ENCODE measurements at regions not wholly inside any gene's neighbourhood (a gene's known extent, or its start where the extent isn't known, plus 50 kb on each side); places are given as distances from the start of the nearest gene placed in this dataset.

- FAIRE-seq: no peak
These were observed 581.5 kb downstream of the FGF9 start for GRCh38 chr13:22252281-22252830.

GRCh38 chr13:22253107-22253506, 582.2 kb downstream of the FGF9 start:
- FAIRE-seq: no peak

GRCh38 chr13:22256111-22256639, 585.3 kb downstream of the FGF9 start:
- FAIRE-seq: no peak

GRCh38 chr13:22262001-22262885, 591.4 kb downstream of the FGF9 start:
- FAIRE-seq: no peak

GRCh38 chr13:22263185-22263584, 592.3 kb downstream of the FGF9 start:
- no peak for FAIRE-seq

GRCh38 chr13:22265563-22265962, 594.7 kb downstream of the FGF9 start:
- FAIRE-seq: no peak

GRCh38 chr13:22270881-22271280, 600.0 kb downstream of the FGF9 start:
- no peak for FAIRE-seq

- FAIRE-seq: no peak
These were observed 601.0 kb downstream of the FGF9 start for GRCh38 chr13:22271903-22272302.

GRCh38 chr13:22275393-22275792, 604.5 kb downstream of the FGF9 start:
- no peak for FAIRE-seq

- FAIRE-seq: no peak
These were observed 605.7 kb downstream of the FGF9 start for GRCh38 chr13:22276616-22277015.

GRCh38 chr13:22278336-22278929, 607.6 kb downstream of the FGF9 start:
- no peak for FAIRE-seq

GRCh38 chr13:22285867-22286266, 615.0 kb downstream of the FGF9 start:
- FAIRE-seq: no peak

- no peak for FAIRE-seq
These were observed 615.5 kb downstream of the FGF9 start for GRCh38 chr13:22286338-22286737.

- FAIRE-seq: no peak
These were observed 616.6 kb downstream of the FGF9 start for GRCh38 chr13:22287343-22287920.

- FAIRE-seq: no peak
These were observed 617.6 kb downstream of the FGF9 start for GRCh38 chr13:22288496-22288895.

GRCh38 chr13:22289711-22290110, 618.8 kb downstream of the FGF9 start:
- no peak for FAIRE-seq

- FAIRE-seq: no peak
These were observed 627.7 kb downstream of the FGF9 start for GRCh38 chr13:22298530-22298929.

GRCh38 chr13:22311734-22312404, 641.0 kb downstream of the FGF9 start:
- no peak for FAIRE-seq

GRCh38 chr13:22312405-22312803, 641.5 kb downstream of the FGF9 start:
- FAIRE-seq: no peak

- no peak for FAIRE-seq
These were observed 645.7 kb downstream of the FGF9 start for GRCh38 chr13:22316494-22317025.

GRCh38 chr13:22320991-22321390, 650.1 kb downstream of the FGF9 start:
- no peak for FAIRE-seq

GRCh38 chr13:22325761-22326160, 654.9 kb downstream of the FGF9 start:
- no peak for FAIRE-seq

- no peak for FAIRE-seq
These were observed 661.5 kb downstream of the FGF9 start for GRCh38 chr13:22332416-22332815.

Data from colon (tissue), 2 donors.